ENCODE measurements at regions not wholly inside any gene's neighbourhood (a gene's known extent, or its start where the extent isn't known, plus 50 kb on each side); places are given as distances from the start of the nearest gene placed in this dataset.
"Not testable (repeated sequence)": the region's sequence is repeated elsewhere in the genome, so short reads cannot be mapped to it uniquely, and the experiment has no call there.

DNA sequence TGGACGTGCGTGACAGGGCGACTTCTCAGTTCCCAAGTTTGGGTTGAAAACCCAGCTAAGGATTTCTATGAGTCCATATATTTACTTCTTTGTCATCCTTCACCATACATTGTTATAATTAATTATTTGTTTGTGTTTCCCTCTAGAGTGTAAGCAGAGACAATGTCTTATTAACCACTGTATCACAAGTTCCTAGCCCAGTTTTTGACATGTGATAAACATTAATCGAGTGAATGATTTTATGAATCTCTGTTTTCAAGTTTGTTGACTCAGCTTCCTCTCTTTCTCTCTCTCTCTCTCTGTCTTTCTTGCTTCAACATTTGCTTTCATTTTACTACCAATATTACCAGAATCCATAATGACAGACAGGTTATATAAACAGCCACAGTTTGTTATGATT, 1259.6 kb upstream of the TENM4 start:
- no CpG with 5 or more reads among the region's 4 CpGs for WGBS (ENCODE audit: extremely low coverage, insufficient coverage, insufficient read length)
- H3K36me3 ChIP-seq (ENCODE audit: control insufficient read depth in 1 of 2, insufficient read depth in 2 of 2, low read length in 2 of 2), result no peaks in the 10 kb centered on the region

DNA sequence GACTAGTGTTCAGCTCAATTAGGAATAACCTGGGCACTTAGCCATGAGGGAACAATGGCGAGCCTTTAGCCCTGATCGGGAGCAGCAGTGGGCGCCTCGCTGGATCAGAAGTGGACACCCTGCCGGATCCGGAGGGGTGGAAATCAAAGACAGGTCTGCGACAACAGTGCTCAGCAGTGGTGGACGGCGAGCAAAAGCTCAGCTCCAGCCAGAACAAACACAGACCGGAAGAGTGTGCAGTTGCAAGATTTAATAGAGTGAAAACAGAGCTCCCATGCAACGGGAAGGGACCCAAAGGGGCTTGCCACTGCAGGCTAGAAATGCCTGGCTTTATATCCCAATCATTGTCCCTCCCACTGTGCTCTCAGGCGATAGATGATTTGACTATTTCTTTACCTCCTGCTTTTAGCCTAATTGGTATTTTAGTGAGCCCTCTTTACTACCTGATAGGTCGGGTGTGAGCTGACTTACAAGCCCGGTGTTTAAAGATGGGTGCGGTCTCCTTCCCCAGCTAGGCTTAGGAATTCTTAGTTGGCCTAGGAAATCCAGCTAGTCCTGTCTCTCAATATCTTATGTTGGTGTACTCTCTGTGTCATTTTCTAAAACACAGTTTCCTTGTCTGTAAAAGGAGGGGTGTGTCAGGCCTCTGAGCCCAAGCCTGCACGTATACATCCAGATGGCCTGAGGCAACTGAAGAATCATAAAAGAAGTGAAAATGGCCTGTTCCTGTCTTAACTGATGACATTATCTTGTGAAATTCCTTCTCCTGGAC, 1258.8 kb upstream of the TENM4 start:
- H3K79me2 ChIP-seq (ENCODE audit: control insufficient read depth, insufficient read depth, low read length, poor library complexity); H3K36me3 ChIP-seq (ENCODE audit: control insufficient read depth in 1 of 2, insufficient read depth in 2 of 2, low read length in 2 of 2); H3K23ac ChIP-seq (ENCODE audit: low read length); H3K9ac ChIP-seq (ENCODE audit: low read length); H4K12ac ChIP-seq (ENCODE audit: low read depth, low read length); H3K9me3 ChIP-seq (ENCODE audit: insufficient read depth, low read depth, low read length); H3K79me1 ChIP-seq (ENCODE audit: low read length); H3K4me3 ChIP-seq (ENCODE audit: low read depth, low read length); H3K27me3 ChIP-seq (ENCODE audit: insufficient read depth, low read length); H3K4me2 ChIP-seq (ENCODE audit: low read length): not testable (repeated sequence)
- peak overlapping the region; percentile 40 for H4K8ac ChIP-seq (ENCODE audit: low read depth, low read length)
- peak in 1 of 2 donors; percentile 3 for DNase-seq
- H3K18ac ChIP-seq (ENCODE audit: low read length), result peak overlapping the region; percentile 34
- peaks cover 6 to 10% of the 10 kb centered on the region in 2 experiments for H3K4me1 ChIP-seq (ENCODE audit: control insufficient read depth in 1 of 2, insufficient read depth in 2 of 2, low read length in 2 of 2)
- H2BK12ac ChIP-seq (ENCODE audit: low read length), result peak overlapping the region; percentile 82
- peak overlapping the region; percentile 82 for H2BK120ac ChIP-seq (ENCODE audit: insufficient read depth, low read length, poor library complexity)
- peak overlapping the region; percentile 72 for H3K14ac ChIP-seq (ENCODE audit: low read length)
- peak overlapping the region; percentile 58 for H2BK5ac ChIP-seq (ENCODE audit: low read depth, low read length, poor library complexity)
- H3K27ac ChIP-seq (ENCODE audit: low read depth, low read length), result peak overlapping the region; percentile 79
- H4K91ac ChIP-seq (ENCODE audit: low read depth, low read length), result peak overlapping the region; percentile 98
- peak overlapping the region; percentile 6 for H2AFZ ChIP-seq (ENCODE audit: insufficient read depth, low read length, poor library complexity)
- H3K4ac ChIP-seq (ENCODE audit: low read depth, low read length), result peak overlapping the region; percentile 37
- WGBS (ENCODE audit: extremely low coverage, insufficient coverage, insufficient read length), result no CpG with 5 or more reads among the region's 16 CpGs
- peak overlapping the region; percentile 27 for H2AK5ac ChIP-seq (ENCODE audit: low read length)

More for the DNA sequence above, 1259.6 kb upstream of the TENM4 start:
- no peak overlapping the region for H2BK12ac ChIP-seq (ENCODE audit: low read length)
- peak overlapping the region; percentile 73 for H4K91ac ChIP-seq (ENCODE audit: low read depth, low read length)
- H3K4me3 ChIP-seq (ENCODE audit: low read depth, low read length), result no peak overlapping the region
- no peak overlapping the region for H3K9ac ChIP-seq (ENCODE audit: low read length)
- H3K4me1 ChIP-seq (ENCODE audit: control insufficient read depth in 1 of 2, insufficient read depth in 2 of 2, low read length in 2 of 2), result peaks cover 6 to 10% of the 10 kb centered on the region in 2 experiments
- H3K9me3 ChIP-seq (ENCODE audit: insufficient read depth, low read depth, low read length), result no peaks in the 10 kb centered on the region
- H3K79me2 ChIP-seq (ENCODE audit: control insufficient read depth, insufficient read depth, low read length, poor library complexity), result no peaks in the 10 kb centered on the region
- H3K27me3 ChIP-seq (ENCODE audit: insufficient read depth, low read length), result no peaks in the 10 kb centered on the region
- H4K12ac ChIP-seq (ENCODE audit: low read depth, low read length), result peak overlapping the region; percentile 43
- H3K79me1 ChIP-seq (ENCODE audit: low read length), result peaks cover 5% of the 10 kb centered on the region
- peak overlapping the region; percentile 60 for H2BK120ac ChIP-seq (ENCODE audit: insufficient read depth, low read length, poor library complexity)
- no peak overlapping the region for H4K8ac ChIP-seq (ENCODE audit: low read depth, low read length)
- peak overlapping the region; percentile 64 for H3K27ac ChIP-seq (ENCODE audit: low read depth, low read length)
- no peak overlapping the region for H3K18ac ChIP-seq (ENCODE audit: low read length)
- no peak overlapping the region for H2AK5ac ChIP-seq (ENCODE audit: low read length)
- no peak overlapping the region for H3K4me2 ChIP-seq (ENCODE audit: low read length)
- no peak overlapping the region for H2AFZ ChIP-seq (ENCODE audit: insufficient read depth, low read length, poor library complexity)
- H3K14ac ChIP-seq (ENCODE audit: low read length), result peak overlapping the region; percentile 37
- no peak for DNase-seq
- no peak overlapping the region for H3K4ac ChIP-seq (ENCODE audit: low read depth, low read length)
- H3K23ac ChIP-seq (ENCODE audit: low read length), result no peak overlapping the region
- H2BK5ac ChIP-seq (ENCODE audit: low read depth, low read length, poor library complexity), result peak overlapping the region; percentile 76

DNA sequence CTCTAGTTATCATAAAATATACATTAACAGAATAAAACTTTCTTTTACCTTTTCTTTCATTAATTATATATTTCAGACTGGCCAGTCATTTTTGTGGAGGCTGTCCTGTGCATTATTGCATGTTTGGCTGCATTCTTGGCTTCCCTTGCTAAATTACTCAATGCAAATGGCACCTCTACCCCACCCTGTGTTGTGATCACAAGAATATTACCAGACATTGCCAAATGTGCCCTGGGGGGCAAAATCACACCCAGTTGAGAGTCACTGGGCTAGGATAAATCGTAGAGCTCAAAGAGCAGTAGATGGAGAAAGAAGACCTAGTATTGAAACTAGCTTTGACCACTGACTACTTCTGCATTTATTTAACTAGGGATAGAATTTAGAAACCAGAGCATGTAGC, 1257.8 kb upstream of the TENM4 start:
- no peak overlapping the region for H3K4me2 ChIP-seq (ENCODE audit: low read length)
- H3K9me3 ChIP-seq (ENCODE audit: insufficient read depth, low read depth, low read length), result no peaks in the 10 kb centered on the region
- H3K27ac ChIP-seq (ENCODE audit: low read depth, low read length), result peak overlapping the region; percentile 4
- no peak overlapping the region for H2AK5ac ChIP-seq (ENCODE audit: low read length)
- no peak overlapping the region for H4K8ac ChIP-seq (ENCODE audit: low read depth, low read length)
- DNase-seq, result peak; percentile 5 to 6
- H3K23ac ChIP-seq (ENCODE audit: low read length), result no peak overlapping the region
- no CpG with 5 or more reads among the region's 1 CpG for WGBS (ENCODE audit: extremely low coverage, insufficient coverage, insufficient read length)
- no peak overlapping the region for H3K4me3 ChIP-seq (ENCODE audit: low read depth, low read length)
- H3K36me3 ChIP-seq (ENCODE audit: control insufficient read depth in 1 of 2, insufficient read depth in 2 of 2, low read length in 2 of 2), result no peaks in the 10 kb centered on the region
- no peak overlapping the region for H3K18ac ChIP-seq (ENCODE audit: low read length)
- no peak overlapping the region for H2BK120ac ChIP-seq (ENCODE audit: insufficient read depth, low read length, poor library complexity)
- H2BK12ac ChIP-seq (ENCODE audit: low read length), result no peak overlapping the region
- peaks cover 6 to 10% of the 10 kb centered on the region in 2 experiments for H3K4me1 ChIP-seq (ENCODE audit: control insufficient read depth in 1 of 2, insufficient read depth in 2 of 2, low read length in 2 of 2)
- no peaks in the 10 kb centered on the region for H3K27me3 ChIP-seq (ENCODE audit: insufficient read depth, low read length)
- H3K14ac ChIP-seq (ENCODE audit: low read length), result no peak overlapping the region
- peak overlapping the region; percentile 32 for H4K91ac ChIP-seq (ENCODE audit: low read depth, low read length)
- H3K79me1 ChIP-seq (ENCODE audit: low read length), result peaks cover 5% of the 10 kb centered on the region
- H4K12ac ChIP-seq (ENCODE audit: low read depth, low read length), result no peak overlapping the region
- H3K79me2 ChIP-seq (ENCODE audit: control insufficient read depth, insufficient read depth, low read length, poor library complexity), result no peaks in the 10 kb centered on the region
- no peak overlapping the region for H2BK5ac ChIP-seq (ENCODE audit: low read depth, low read length, poor library complexity)
- H3K9ac ChIP-seq (ENCODE audit: low read length), result no peak overlapping the region
- H2AFZ ChIP-seq (ENCODE audit: insufficient read depth, low read length, poor library complexity), result no peak overlapping the region
- no peak overlapping the region for H3K4ac ChIP-seq (ENCODE audit: low read depth, low read length)

DNA sequence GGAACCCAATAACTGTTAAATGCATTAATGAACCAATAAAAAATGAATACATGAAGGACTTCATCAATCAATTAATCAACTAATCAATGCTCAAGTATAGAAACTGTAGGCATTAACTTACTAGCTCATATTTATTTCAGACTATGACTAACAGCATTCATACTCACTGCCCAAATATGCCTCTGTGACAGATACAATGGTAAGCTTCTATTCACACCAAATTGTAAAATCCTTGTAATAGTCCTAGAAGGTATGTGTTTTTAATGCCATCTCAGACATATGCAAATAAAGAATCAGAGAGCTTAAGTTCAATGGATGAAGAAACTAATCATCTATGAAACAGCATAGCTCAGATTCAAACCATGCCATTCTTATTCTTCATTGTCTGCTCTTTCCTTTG, 1253.6 kb upstream of the TENM4 start:
- Histone ChIP-seq H2BK12ac (ENCODE audit: low read length) (no peak overlapping the region), H4K8ac (ENCODE audit: low read depth, low read length) (no peak overlapping the region), H3K9ac (ENCODE audit: low read length) (no peak overlapping the region), H3K4ac (ENCODE audit: low read depth, low read length) (no peak overlapping the region), H3K4me1 (ENCODE audit: control insufficient read depth in 1 of 2, insufficient read depth in 2 of 2, low read length in 2 of 2) (peaks cover 3 to 7% of the 10 kb centered on the region in 2 experiments), H3K36me3 (ENCODE audit: control insufficient read depth in 1 of 2, insufficient read depth in 2 of 2, low read length in 2 of 2) (no peaks in the 10 kb centered on the region), H3K79me2 (ENCODE audit: control insufficient read depth, insufficient read depth, low read length, poor library complexity) (no peaks in the 10 kb centered on the region), H4K12ac (ENCODE audit: low read depth, low read length) (no peak overlapping the region), H3K27ac (ENCODE audit: low read depth, low read length) (no peak overlapping the region), H3K79me1 (ENCODE audit: low read length) (peaks cover 4% of the 10 kb centered on the region), H2AK5ac (ENCODE audit: low read length) (no peak overlapping the region), H3K9me3 (ENCODE audit: insufficient read depth, low read depth, low read length) (no peaks in the 10 kb centered on the region), H3K14ac (ENCODE audit: low read length) (no peak overlapping the region), H3K27me3 (ENCODE audit: insufficient read depth, low read length) (no peaks in the 10 kb centered on the region), H2BK120ac (ENCODE audit: insufficient read depth, low read length, poor library complexity) (no peak overlapping the region), H3K18ac (ENCODE audit: low read length) (no peak overlapping the region), H3K4me3 (ENCODE audit: low read depth, low read length) (no peak overlapping the region), H3K4me2 (ENCODE audit: low read length) (no peak overlapping the region), H3K23ac (ENCODE audit: low read length) (no peak overlapping the region), H4K91ac (ENCODE audit: low read depth, low read length) (no peak overlapping the region), H2AFZ (ENCODE audit: insufficient read depth, low read length, poor library complexity) (no peak overlapping the region), H2BK5ac (ENCODE audit: low read depth, low read length, poor library complexity) (no peak overlapping the region)
- no peak for DNase-seq

Measured in trophoblast cell (in vitro differentiated cells and primary cell).